NOMO-1 (cell line): ENCODE measurements at regions not wholly inside any gene's neighbourhood (a gene's known extent, or its start where the extent isn't known, plus 50 kb on each side); places are given as distances from the start of the nearest gene placed in this dataset.

Experiments used
- DNase-seq, 2 experiments: peaks; one replicate each; lab custom pipeline; 2025; ENCODE audit not compliant: unreplicated experiment in 2 of 2; lab: John Stamatoyannopoulos, UW

DNA sequence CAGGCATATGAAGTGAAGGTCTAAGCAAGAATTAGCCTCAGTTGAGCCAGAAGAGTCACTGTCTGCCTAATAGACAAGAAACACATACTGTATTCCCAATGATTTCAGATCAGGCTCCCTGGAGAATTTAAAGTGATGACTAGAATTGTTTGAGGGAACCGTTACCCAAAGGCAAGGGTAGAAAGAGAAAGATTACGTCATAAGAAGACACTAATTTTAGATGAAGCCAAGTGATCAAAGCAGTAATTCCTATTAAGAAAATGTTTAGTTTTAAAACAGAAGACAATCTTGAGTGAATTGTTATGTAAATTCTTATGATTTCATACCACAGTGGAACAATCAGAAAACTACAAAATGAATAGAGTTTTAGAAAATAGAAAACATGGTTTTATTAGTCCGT lies 194.5 kb upstream of the ARSJ start:
- no peak for DNase-seq

DNA sequence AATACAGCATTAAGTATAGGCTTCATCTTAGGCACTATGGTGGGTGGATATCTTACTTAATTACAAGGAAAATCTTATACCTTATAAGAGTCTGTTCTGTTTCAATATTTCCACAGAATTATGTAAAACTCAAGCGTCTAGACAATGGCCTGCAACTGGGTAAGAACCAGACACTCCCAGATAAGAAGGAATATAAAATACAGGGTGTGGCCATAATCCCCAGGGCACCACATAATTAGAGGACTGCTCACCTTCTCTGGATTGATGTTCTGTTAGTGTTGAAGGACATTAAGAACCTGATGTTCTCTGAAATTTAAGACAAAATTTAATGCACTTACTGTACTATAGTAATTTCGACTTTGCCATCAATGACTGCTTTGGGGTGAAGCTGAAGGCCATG lies 198.2 kb upstream of the ARSJ start:
- no peak for DNase-seq

- no peak for DNase-seq
These were observed 198.9 kb upstream of the ARSJ start for GRCh38 chr4:114178392-114178791.

GRCh38 chr4:114180481-114180880 lies 201.0 kb upstream of the ARSJ start:
- no peak for DNase-seq

DNA sequence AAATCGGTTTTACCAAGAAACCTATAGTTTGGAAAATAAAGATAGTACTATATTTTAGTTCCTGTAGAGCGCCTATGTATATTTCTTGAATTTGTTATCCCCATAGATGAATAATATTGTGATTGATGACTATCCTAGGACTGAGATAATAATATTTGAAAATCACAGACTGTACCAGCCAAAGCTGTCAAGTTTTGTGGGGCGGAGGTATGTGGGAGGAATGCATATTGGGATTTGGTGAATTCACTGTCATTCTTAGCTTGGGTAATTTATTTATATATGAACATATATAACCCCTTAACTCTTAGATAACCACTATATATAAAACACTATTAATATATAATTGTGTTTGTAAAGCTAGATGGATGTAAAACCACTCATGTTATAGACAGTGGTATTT lies 205.5 kb upstream of the ARSJ start:
- DNase-seq, result no peak

GRCh38 chr4:114187592-114187991 lies 208.1 kb upstream of the ARSJ start:
- DNase-seq, result no peak

DNA sequence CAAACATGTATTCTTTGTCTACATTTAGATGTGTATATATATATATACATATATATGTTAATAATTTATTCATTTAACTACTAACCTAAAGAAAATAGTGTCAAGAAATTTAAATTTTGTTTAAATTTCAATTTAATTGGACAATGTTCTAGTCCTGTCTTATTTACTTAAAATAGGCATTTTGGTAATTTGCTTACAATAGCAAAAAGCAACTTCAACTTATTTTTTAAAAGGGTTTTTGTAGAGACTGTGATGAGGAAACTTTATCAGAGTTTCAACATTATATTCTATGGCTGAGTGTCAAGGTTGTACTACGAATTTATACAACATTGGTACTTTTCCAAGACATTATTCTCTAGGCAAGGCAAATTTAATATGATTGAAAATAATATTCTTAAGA lies 212.0 kb upstream of the ARSJ start:
- DNase-seq, result no peak

GRCh38 chr4:114192854-114193253 lies 213.4 kb upstream of the ARSJ start:
- no peak for DNase-seq

DNA sequence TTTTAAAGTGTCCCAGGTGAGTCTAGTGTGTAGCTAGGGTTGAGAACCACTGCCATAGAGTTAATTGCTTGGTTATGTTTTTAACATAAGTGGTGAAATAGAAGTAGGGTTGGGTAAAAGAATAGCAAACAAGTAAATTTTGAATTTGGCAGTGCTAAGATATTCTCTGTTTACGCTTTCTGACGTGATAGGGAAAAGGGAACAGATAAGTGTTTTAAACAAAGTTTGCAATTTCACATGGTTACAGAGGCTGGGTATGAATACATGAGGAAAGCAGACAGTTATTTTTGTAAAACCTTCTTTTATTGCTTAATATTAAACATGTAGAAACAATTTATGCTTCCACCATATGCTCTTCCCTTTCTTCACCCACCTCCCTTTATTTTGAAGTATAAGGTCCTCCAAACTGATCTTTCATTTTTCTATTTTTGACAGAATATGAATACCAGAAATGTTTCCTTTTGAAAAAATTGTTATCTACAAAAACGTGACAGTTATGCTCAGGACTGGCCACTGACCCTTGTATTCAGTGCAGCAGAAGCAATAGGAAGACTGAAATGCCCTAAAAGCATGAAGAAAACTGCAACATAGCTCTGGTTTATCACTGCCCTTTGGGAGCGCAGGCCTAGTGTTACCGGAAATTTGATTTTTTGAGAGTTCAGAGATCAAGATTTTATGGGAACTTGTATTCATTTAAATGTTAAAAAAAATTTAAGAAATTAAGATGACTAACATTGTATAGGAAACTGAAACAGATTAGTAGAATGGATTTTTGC lies 214.4 kb upstream of the ARSJ start:
- no peak for DNase-seq

DNA sequence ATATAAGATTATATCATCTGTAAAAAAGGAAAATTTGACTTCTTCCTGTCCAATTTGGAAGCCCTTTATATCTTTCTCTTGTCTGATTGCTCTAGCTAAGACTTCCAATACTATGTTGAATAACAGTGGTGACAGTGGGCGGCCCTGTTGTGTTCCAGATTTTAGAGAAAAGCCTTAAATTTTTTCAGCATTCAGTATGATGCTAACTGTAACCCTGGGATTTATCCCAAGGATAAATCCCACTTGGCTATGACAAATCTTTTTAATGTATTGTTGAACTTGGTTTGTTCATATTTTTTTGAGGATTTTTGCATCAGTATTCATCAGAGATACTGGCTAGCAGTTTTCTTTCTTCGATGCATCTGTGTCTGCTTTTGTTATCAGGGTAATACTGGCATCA lies 217.2 kb upstream of the ARSJ start:
- no peak for DNase-seq

- DNase-seq, result no peak
These were observed 220.6 kb upstream of the ARSJ start for GRCh38 chr4:114200026-114200425.

- DNase-seq, result no peak
These were observed 225.8 kb upstream of the ARSJ start for GRCh38 chr4:114205261-114205660.

DNA sequence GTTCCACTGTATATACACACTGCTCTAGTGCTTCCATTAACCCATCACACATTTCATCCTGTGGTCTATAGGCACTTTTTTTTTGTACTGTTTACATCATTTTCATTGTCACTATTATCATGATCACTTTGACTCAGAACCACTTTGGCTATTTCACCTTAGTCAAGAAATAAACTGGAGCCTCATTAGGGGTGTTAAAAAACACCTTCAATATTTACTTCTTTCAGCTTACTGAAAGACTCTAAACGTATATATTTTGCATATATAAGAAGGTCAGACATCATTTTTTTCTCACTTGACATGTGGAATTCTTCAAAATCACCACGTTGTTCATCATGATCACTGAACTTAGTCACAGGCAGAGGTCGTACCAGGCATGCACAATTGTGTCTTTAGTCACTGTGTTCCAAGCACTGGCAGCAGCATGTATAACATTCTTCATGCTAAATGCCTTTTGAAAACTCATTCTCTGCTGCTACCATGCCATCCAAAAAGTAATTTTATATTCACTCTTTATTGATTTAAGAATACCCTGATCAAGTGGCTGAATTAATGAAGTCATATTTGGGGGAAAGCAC lies 229.2 kb upstream of the ARSJ start:
- DNase-seq, result no peak

DNA sequence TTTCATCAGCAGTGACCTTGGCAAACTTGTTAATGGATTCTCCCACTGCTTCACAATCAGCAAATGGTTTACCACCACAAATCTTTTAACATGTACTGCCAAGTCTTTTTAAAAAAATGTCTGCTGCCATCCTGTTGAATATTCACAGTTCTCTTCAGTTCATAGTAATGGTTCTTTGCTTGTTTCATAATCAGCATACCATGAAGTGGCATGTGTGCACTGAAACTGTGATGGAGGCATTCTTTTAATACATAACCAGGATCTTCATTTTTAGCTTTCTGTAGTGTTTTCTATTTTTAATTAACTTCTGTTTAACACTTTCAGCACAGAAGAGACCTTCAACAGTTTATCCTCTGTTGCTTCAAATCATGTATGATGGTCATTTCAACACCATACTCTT lies 230.1 kb upstream of the ARSJ start:
- DNase-seq, result no peak

DNA sequence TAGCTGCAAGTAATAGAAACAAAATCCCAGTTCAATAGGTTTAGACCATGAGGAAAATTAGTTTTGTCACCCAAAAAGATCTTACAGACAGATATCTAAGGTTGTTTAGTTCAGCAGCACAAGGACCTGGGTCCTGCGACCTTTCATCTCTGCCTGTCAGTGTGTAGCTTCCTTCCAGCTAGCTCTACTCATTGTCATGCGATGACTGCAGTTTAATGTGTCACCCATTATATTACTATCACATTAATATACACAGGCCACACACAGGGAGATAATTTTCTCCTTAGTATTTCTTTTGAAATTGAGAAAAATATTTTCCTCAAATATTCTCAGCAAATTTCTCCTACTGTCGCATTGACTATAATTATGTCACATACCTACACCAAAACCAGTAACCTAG lies 232.1 kb upstream of the ARSJ start:
- DNase-seq, result no peak

DNA sequence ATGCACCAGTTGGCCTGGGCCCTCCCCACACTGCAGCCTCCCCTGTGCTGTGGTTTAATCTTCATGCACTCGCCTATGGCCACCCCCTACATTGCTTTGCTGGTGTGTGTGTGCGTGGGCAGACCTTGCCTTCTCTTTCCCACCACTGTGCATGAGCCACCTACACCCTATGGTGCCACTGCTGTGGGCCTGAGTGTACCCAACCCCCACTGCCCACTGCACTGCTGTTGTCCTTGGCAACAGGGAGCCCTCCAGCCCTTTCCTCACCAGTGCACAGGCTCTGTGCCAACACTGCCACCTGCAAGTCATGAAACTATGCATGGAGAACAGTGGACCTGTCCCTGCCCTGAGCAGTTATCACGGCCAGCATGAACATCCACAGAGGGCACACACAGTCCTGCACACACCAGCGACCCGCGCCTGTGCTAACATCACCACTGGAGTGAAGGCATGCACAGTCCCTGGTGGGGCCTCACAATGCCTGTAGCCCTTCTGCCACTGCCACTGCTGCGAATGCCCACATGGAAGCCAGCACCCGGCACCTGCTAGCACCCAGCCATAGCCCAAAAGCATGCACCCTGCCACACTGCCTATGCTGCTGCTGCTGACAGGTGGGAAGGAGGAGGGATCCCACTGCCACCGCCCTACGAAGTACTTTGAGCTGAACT lies 237.8 kb upstream of the ARSJ start:
- no peak for DNase-seq

GRCh38 chr4:114223580-114223979 lies 244.1 kb upstream of the ARSJ start:
- DNase-seq, result no peak

DNA sequence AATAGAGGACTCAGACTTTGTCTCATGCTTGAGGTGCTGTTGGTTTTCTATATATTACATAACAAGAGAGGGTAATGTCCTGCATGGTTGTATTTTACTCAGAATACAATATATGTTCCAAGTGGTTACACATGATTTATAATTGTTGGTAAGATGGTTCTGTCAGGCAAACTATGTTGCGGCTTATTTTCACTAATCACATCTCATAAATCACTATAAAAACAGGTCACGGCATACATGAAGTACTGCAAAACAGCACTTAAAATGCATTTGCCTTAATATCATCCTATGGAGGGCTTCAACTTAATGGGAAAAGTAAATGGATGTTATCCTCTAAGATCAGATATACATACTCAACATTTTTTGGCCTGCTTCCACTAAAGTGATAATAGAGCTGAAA lies 246.0 kb upstream of the ARSJ start:
- no peak for DNase-seq

GRCh38 chr4:114226179-114226578 lies 246.7 kb upstream of the ARSJ start:
- no peak for DNase-seq

DNA sequence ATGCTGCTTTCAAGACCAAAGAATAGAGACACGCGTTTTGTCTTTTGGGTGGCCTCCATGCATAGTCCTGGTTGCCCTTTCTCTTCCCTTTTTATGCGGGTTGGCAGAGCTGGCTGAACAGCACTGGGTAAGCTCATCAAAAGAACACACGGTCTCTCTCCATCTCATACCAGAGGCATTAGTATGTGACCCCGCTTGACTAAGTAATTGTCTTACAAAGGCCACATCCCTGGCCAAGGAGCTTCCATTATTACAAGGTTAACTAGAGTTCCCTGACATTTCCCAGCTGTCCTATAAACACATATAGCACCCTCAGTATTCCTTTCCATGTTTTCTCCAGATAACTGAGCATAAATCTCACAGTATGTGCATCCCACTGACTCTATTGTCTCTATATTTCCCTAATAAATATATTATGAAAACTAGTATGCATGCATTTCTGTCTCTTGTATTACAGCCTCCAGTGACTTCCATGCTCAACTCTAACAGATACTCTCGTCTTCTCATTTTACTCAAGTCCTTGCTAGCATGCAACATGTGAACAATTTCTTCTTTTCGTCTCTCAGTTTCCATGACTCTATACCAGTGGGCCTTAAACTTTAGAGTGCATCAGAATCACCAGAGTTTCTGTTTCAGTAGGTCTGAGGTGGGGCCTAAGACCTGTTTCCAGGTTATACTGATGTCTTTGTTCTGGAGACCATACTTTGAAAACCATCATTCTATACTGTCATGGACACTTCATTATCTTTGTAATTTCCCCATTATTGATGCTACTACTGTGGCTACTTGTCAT lies 247.7 kb upstream of the ARSJ start:
- DNase-seq, result no peak

GRCh38 chr4:114229706-114230105 lies 250.3 kb upstream of the ARSJ start:
- DNase-seq, result no peak
